ENCODE measurements at regions not wholly inside any gene's neighbourhood (a gene's known extent, or its start where the extent isn't known, plus 50 kb on each side); places are given as distances from the start of the nearest gene placed in this dataset.
"Not testable (repeated sequence)": the region's sequence is repeated elsewhere in the genome, so short reads cannot be mapped to it uniquely, and the experiment has no call there.

DNA sequence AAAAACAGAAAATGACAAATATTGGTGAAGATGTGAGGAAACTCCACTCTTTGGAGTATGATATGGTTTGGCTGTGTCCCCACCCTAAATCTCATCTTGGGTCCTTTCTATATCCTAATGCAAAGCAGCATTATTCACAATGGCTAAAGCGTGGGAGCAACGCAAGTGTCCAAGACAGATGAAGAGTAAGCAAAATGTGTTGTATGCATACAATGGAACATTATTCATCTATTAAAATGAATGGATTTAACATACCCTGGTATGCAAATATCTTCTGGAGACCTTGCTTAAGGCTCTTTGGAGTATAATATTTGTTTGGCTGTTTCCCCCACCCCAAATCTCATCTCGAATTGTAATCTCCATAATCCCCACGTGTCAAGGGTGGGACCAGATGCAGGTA lies 839.8 kb upstream of the POM121L12 start:
- TF ChIP-seq CTCF (IDR thresholded peaks at IDR 0.05) = no peak
- no peak overlapping the region for H3K27ac ChIP-seq

- no peak overlapping the region for H3K27ac ChIP-seq
- TF ChIP-seq ZFX (IDR thresholded peaks at IDR 0.05; ENCODE audit: borderline replicate concordance) (no peak), CTCF (IDR thresholded peaks at IDR 0.05) (no peak)
Observed at GRCh38 chr7:52189153-52189778, 846.2 kb upstream of the POM121L12 start.

GRCh38 chr7:52184006-52184703 lies 851.3 kb upstream of the POM121L12 start:
- TF ChIP-seq ZFX (IDR thresholded peaks at IDR 0.05; ENCODE audit: borderline replicate concordance) = no peak
- TF ChIP-seq CTCF (IDR thresholded peaks at IDR 0.05) = no peak
- H3K27ac ChIP-seq = no peak overlapping the region

DNA sequence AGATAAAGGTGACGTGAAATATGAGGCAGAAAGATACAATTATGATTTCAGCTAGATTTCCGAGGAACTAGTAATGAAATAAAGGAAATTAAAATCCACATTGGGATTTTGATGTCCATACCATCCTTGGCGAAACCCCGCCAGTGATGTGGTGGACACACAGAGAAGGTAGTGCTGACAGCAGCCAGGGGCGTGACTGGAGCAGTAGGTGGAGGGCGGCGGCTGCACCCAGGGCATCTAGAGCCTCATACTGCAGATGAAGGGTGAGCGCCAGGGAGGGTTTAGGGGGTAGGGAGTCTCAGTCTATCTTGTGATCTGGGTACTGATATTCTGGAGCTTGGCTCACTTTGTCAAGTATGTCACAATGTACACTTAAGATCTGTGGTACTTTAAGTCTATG lies 855.5 kb upstream of the POM121L12 start:
- TF ChIP-seq ZFX (IDR thresholded peaks at IDR 0.05; ENCODE audit: borderline replicate concordance) = no peak
- TF ChIP-seq CTCF (IDR thresholded peaks at IDR 0.05) = no peak
- no peak overlapping the region for H3K27ac ChIP-seq

GRCh38 chr7:52168085-52168484 lies 851.5 kb upstream of the COBL start:
- TF ChIP-seq CTCF (IDR thresholded peaks at IDR 0.05) = peak; percentile 77
- no peak for TF ChIP-seq ZFX (IDR thresholded peaks at IDR 0.05; ENCODE audit: borderline replicate concordance)
- no peak overlapping the region for H3K27ac ChIP-seq

DNA sequence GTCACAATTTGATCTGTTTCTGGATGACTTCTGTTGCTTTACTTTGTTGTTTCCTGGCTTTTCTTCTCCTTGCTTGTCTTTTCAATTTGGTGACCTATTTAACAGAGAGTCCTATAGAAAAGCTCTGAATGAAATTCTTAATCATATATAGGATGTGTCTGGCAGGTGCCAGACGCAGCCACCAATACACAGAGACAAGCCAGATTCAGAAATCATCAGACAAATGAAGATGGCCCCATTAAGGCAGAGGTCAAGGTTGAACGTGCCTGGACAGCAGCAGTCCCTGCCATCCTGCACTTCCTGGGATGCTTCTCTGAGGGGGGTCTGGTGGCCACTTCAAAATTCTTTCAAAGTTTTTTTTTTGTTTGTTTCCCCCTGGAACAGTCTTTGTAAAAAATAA lies 846.7 kb upstream of the COBL start:
- TF ChIP-seq CTCF (IDR thresholded peaks at IDR 0.05) (no peak), ZFX (IDR thresholded peaks at IDR 0.05; ENCODE audit: borderline replicate concordance) (no peak)
- H3K27ac ChIP-seq = no peak overlapping the region

- TF ChIP-seq ZFX (IDR thresholded peaks at IDR 0.05; ENCODE audit: borderline replicate concordance) (no peak), CTCF (IDR thresholded peaks at IDR 0.05) (no peak)
- H3K27ac ChIP-seq = no peak overlapping the region
Observed at GRCh38 chr7:52161483-52161882, 844.9 kb upstream of the COBL start.

DNA sequence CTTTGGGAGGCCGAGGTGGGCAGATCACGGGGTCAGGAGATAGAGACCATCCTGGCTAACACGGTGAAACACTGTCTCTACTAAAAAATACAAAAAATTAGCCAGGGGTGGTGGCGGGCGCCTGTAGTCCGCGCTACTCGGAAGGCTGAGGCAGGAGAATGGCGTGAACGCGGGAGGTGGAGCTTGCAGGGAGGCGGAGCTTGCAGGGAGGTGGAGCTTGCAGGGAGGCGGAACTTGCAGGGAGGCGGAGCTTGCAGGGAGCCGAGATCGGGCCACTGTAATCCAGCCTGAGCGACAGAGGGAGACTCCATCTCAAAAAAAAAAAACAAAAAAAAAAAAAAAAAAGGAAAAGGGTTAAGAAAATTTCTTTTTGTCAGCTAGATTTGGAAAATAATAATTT lies 842.8 kb upstream of the COBL start:
- not testable (repeated sequence) for H3K27ac ChIP-seq

Data from 22Rv1 (cell line).